ENCODE measurements at regions not wholly inside any gene's neighbourhood (a gene's known extent, or its start where the extent isn't known, plus 50 kb on each side); places are given as distances from the start of the nearest gene placed in this dataset.

DNA sequence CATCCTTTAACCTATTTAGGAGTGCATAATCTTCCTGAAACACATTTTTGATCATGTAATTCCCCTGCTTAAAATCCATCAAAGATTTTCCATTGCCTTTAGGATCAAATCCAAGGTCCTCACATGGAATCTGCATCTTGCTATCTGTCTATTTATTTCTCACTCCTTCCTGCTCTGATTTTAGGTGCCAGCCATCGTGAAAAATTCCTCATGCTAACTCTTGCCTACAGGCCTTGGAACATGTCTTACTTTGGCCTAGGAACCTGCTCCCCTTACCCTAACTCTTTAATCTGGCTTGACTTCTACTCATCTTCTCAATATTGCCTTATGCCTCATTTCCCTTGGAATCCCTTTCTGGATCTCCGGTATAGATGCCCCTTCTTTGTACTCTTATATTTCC lies 1074.3 kb downstream of the TTLL7 start:
- no peak for DNase-seq
- Histone ChIP-seq H3K4me1 (ENCODE audit: control insufficient read depth, insufficient read depth, low read length) (no peaks in the 10 kb centered on the region), H3K4me2 (ENCODE audit: low read depth, low read length) (no peak overlapping the region), H2AK5ac (ENCODE audit: low read depth, low read length) (no peak overlapping the region), H3K9me1 (ENCODE audit: insufficient read depth, low read length) (no peaks in the 10 kb centered on the region), H2BK15ac (ENCODE audit: low read depth, low read length) (no peak overlapping the region), H3K23ac (ENCODE audit: low read depth, low read length) (no peak overlapping the region), H3K9me3 (ENCODE audit: control insufficient read depth, insufficient read depth, low read length) (peaks cover 5% of the 10 kb centered on the region; the same call in 1 of the 2 replicates), H3K4ac (ENCODE audit: low read depth, low read length) (no peak overlapping the region), H4K8ac (ENCODE audit: low read depth in 2 of 2, low read length in 2 of 2) (no peak overlapping the region), H2AK9ac (replicated peaks; ENCODE audit: low read depth, low read length, poor library complexity) (no peak overlapping the region), H3K18ac (ENCODE audit: low read depth, low read length) (no peak overlapping the region), H3K9ac (ENCODE audit: low read depth, low read length) (no peak overlapping the region), H3K27me3 (ENCODE audit: control insufficient read depth, insufficient read depth, low read length) (no peaks in the 10 kb centered on the region), H3K4me3 (ENCODE audit: insufficient read depth, low read depth, low read length) (no peak overlapping the region), H2AFZ (replicated peaks; ENCODE audit: low read length, poor library complexity) (no peak overlapping the region), H2BK5ac (ENCODE audit: low read depth, low read length, poor library complexity, severe bottlenecking) (no peak overlapping the region), H3K36me3 (ENCODE audit: control insufficient read depth, insufficient read depth, low read length) (no peaks in the 10 kb centered on the region), H3K14ac (replicated peaks; ENCODE audit: low read depth, low read length) (no peak overlapping the region), H4K20me1 (ENCODE audit: insufficient read depth, low read length) (no peaks in the 10 kb centered on the region), H4K91ac (ENCODE audit: insufficient read depth, low read depth, low read length) (no peak overlapping the region), H3K56ac (ENCODE audit: extremely low read depth, insufficient read depth, low read length) (no peak overlapping the region), H3K79me1 (ENCODE audit: low read depth in 1 of 2, low read length in 2 of 2) (no peaks in the 10 kb centered on the region), H3K27ac (ENCODE audit: insufficient read depth, low read length) (no peak overlapping the region), H2BK120ac (ENCODE audit: low read depth, low read length) (no peak overlapping the region), H4K5ac (ENCODE audit: low read depth, low read length) (no peak overlapping the region), H2BK20ac (ENCODE audit: low read depth, low read length) (no peak overlapping the region)
- CTCF ChIA-PET = no interaction called here
- no CpG with 5 or more reads among the region's 2 CpGs for WGBS, 2 experiments (ENCODE audit: extremely low coverage in 2 of 2, insufficient read length in 1 of 2)
- BruUV-seq (replicated peaks) = no TSS peak
- no peak for ATAC-seq (ENCODE audit: low read depth)
- TF ChIP-seq MXI1 (IDR thresholded peaks at IDR 0.05; ENCODE audit: borderline replicate concordance, low read depth, low read length) = no peak
- TF ChIP-seq MAZ (IDR thresholded peaks at IDR 0.05; ENCODE audit: borderline replicate concordance, low read depth, low read length) = no peak
- TF ChIP-seq CHD1 (IDR thresholded peaks at IDR 0.05; ENCODE audit: low read depth, low read length) = no peak
- no peak for TF ChIP-seq USF2 (IDR thresholded peaks at IDR 0.05; ENCODE audit: low read depth, low read length)
- TF ChIP-seq FOS (IDR thresholded peaks at IDR 0.05; ENCODE audit: low read depth, low read length) = no peak
- POLR2A ChIA-PET (ENCODE audit: unreplicated experiment) = no interaction called here
- in situ Hi-C loops (cut with MboI; ENCODE audit: low sequenced_read_pairs) (no loop called here), intact Hi-C loops (cut with micrococcal nuclease) (no loop called here), dilution Hi-C loops (cut with HindIII; ENCODE audit: low sequenced_read_pairs, unreplicated experiment) (no loop called here)
